ENCODE measurements at regions not wholly inside any gene's neighbourhood (a gene's known extent, or its start where the extent isn't known, plus 50 kb on each side); places are given as distances from the start of the nearest gene placed in this dataset.

- Histone ChIP-seq H2BK15ac (ENCODE audit: low read depth, low read length) (no peak overlapping the region), H3K27ac (ENCODE audit: insufficient read length, low read depth, low read length) (no peak overlapping the region), H3T11ph (ENCODE audit: low read length) (no peak overlapping the region), H2AFZ (ENCODE audit: low read length) (no peak overlapping the region), H2AK5ac (ENCODE audit: insufficient read length, low read length) (no peak overlapping the region), H3K4me2 (ENCODE audit: insufficient read depth, insufficient read length, low read length) (no peak overlapping the region), H2BK12ac (ENCODE audit: insufficient read length, low read depth, low read length) (no peak overlapping the region), H3K18ac (ENCODE audit: insufficient read length, low read depth, low read length) (no peak overlapping the region), H3K79me1 (ENCODE audit: insufficient read depth, low read depth, low read length, poor library complexity, severe bottlenecking) (no peaks in the 10 kb centered on the region), H3K23ac (ENCODE audit: insufficient read length, low read depth, low read length) (no peak overlapping the region), H3K27me3 (ENCODE audit: insufficient read depth, low read length) (no peaks in the 10 kb centered on the region), H3K4ac (ENCODE audit: low read depth, low read length) (no peak overlapping the region), H3K79me2 (ENCODE audit: insufficient read depth, low read length) (no peaks in the 10 kb centered on the region), H3K9ac (ENCODE audit: extremely low read depth, insufficient read length, low read length) (no peak overlapping the region), H3K14ac (ENCODE audit: insufficient read depth, low read length) (no peak overlapping the region), H2BK20ac (ENCODE audit: low read depth, low read length, poor library complexity, severe bottlenecking) (no peak overlapping the region), H2BK120ac (ENCODE audit: low read depth, low read length, poor library complexity, severe bottlenecking) (no peak overlapping the region), H4K5ac (ENCODE audit: insufficient read length, low read depth, low read length) (no peak overlapping the region), H3K23me2 (ENCODE audit: insufficient read length, low read depth, low read length, poor library complexity, severe bottlenecking) (no peaks in the 10 kb centered on the region), H3K4me1 (ENCODE audit: insufficient read depth, low read length) (no peaks in the 10 kb centered on the region), H4K20me1 (ENCODE audit: control insufficient read depth, insufficient read depth, insufficient read length) (no peaks in the 10 kb centered on the region), H2BK5ac (ENCODE audit: insufficient read length, low read length) (no peak overlapping the region), H3K9me3 (ENCODE audit: control insufficient read depth, low read depth, low read length) (no peaks in the 10 kb centered on the region), H4K8ac (replicated peaks; ENCODE audit: insufficient read length, low read depth, low read length) (no peak overlapping the region), H3K56ac (ENCODE audit: insufficient read length, low read depth, low read length) (no peak overlapping the region), H4K91ac (ENCODE audit: insufficient read length, low read depth, low read length) (no peak overlapping the region)
- no peak for TF ChIP-seq CTCF (conservative IDR thresholded peaks at IDR 0.05)
- no CpG with 5 or more reads among the region's 14 CpGs for WGBS (ENCODE audit: extremely low coverage, insufficient read length, low lambda C conversion rate)
- no peak overlapping the region for H3K4me3 Mint-ChIP-seq
- H3K9me3 Mint-ChIP-seq, result peaks cover 0 to 3% of the 10 kb centered on the region in 2 experiments; a peak in 3 of 5 replicates
- H3K36me3 Mint-ChIP-seq (ENCODE audit: insufficient read depth in 1 of 3, low read depth in 3 of 3), result no peaks in the 10 kb centered on the region; a peak in 1 of 7 replicates
- DNase-seq, result no peak
- H3K4me1 Mint-ChIP-seq, result peaks cover 7 to 11% of the 10 kb centered on the region in 2 experiments
- no peaks in the 10 kb centered on the region for H3K27me3 Mint-ChIP-seq (ENCODE audit: low read depth)
- H3K27ac Mint-ChIP-seq, result peak overlapping the region in 1 of 3 experiments; percentile 8; a peak in 1 of 7 replicates
Measured at GRCh38 chr4:165714650-165715049, 158.4 kb upstream of the TLL1 start.

Data from H9 (cell line).